Thoracic aorta (tissue), 2 donors: ENCODE measurements at regions not wholly inside any gene's neighbourhood (a gene's known extent, or its start where the extent isn't known, plus 50 kb on each side); places are given as distances from the start of the nearest gene placed in this dataset.
"Not testable (repeated sequence)": the region's sequence is repeated elsewhere in the genome, so short reads cannot be mapped to it uniquely, and the experiment has no call there.

Experiments
- ATAC-seq: fragments of 150-250 bp; one replicate; pipeline ENCODE4 v1.8.0; 2017; ENCODE audit warnings: low read depth; ENCODE audit not compliant: insufficient number of reproducible peaks, low FRiP score
- DNase-seq: peaks from one replicate; pipeline ENCODE4 v3.0.0-alpha.2; 2020; ENCODE audit warnings: low spot score
- H3K27ac ChIP-seq, 2 donors: fragments of 200-600 bp; sonication (generic); 1 replicate in 1 of 2; 2 replicates in 1 of 2; pipeline ENCODE4 v1.5.1; 2016; ENCODE audit warnings: mild to moderate bottlenecking in 2 of 2, moderate library complexity in 2 of 2
- H3K27me3 ChIP-seq: fragments of 200-600 bp; sonication (generic); replicated peaks from 2 replicates; pipeline ENCODE4 v1.6.0; 2016; ENCODE audit warnings: mild to moderate bottlenecking; ENCODE audit not compliant: insufficient read depth
- H3K36me3 ChIP-seq: fragments of 200-600 bp; sonication (generic); one replicate; pipeline ENCODE4 v1.5.1; 2016
- H3K4me1 ChIP-seq, 2 donors: fragments of 200-600 bp; sonication (generic); 1 replicate in 1 of 2; 2 replicates in 1 of 2; pipeline versions ENCODE4 v1.5.1 to v1.6.0; 2016; ENCODE audit warnings: low read depth in 2 of 2, mild to moderate bottlenecking in 1 of 2; ENCODE audit not compliant: control insufficient read depth in 1 of 2
- H3K4me3 ChIP-seq: fragments of 200-600 bp; sonication (generic); 2 replicates; pipeline ENCODE4 v1.5.1; 2016; ENCODE audit warnings: mild to moderate bottlenecking
- H3K9me3 ChIP-seq: fragments of 200-600 bp; sonication (generic); 2 replicates; pipeline ENCODE4 v1.5.1; 2016
- TF ChIP-seq, protein P1 (sequence below): fragments of 200-600 bp; sonication (generic); IDR thresholded peaks from one replicate; pipeline ENCODE4 v1.5.1; 2019; ENCODE audit warnings: antibody characterized with exemption

DNA sequence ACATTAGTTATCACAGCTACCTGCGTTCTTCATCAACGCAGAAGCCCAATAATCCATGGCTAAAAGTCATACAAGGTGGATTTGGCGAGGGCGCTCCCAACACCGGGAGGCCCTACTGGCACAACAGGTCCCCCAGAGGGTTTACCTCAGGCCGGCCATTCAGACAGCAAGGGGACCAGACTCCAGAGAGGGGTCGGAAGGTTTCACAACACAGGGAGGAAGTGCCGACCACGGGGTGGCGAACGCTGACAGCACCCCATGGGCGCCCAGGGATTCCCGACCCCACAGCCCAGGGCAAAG is 1515.9 kb upstream of the DEFB115 start:
- Histone ChIP-seq H3K9me3 (no peaks in the 10 kb centered on the region), H3K4me3 (no peak overlapping the region), H3K4me1 (no peaks in the 10 kb centered on the region), H3K36me3 (no peaks in the 10 kb centered on the region), H3K27me3 (no peaks in the 10 kb centered on the region), H3K27ac (no peak overlapping the region)
- DNase-seq, result no peak
- TF ChIP-seq, protein P1, sequence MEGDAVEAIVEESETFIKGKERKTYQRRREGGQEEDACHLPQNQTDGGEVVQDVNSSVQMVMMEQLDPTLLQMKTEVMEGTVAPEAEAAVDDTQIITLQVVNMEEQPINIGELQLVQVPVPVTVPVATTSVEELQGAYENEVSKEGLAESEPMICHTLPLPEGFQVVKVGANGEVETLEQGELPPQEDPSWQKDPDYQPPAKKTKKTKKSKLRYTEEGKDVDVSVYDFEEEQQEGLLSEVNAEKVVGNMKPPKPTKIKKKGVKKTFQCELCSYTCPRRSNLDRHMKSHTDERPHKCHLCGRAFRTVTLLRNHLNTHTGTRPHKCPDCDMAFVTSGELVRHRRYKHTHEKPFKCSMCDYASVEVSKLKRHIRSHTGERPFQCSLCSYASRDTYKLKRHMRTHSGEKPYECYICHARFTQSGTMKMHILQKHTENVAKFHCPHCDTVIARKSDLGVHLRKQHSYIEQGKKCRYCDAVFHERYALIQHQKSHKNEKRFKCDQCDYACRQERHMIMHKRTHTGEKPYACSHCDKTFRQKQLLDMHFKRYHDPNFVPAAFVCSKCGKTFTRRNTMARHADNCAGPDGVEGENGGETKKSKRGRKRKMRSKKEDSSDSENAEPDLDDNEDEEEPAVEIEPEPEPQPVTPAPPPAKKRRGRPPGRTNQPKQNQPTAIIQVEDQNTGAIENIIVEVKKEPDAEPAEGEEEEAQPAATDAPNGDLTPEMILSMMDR, result no peak
- ATAC-seq, result no peak

DNA sequence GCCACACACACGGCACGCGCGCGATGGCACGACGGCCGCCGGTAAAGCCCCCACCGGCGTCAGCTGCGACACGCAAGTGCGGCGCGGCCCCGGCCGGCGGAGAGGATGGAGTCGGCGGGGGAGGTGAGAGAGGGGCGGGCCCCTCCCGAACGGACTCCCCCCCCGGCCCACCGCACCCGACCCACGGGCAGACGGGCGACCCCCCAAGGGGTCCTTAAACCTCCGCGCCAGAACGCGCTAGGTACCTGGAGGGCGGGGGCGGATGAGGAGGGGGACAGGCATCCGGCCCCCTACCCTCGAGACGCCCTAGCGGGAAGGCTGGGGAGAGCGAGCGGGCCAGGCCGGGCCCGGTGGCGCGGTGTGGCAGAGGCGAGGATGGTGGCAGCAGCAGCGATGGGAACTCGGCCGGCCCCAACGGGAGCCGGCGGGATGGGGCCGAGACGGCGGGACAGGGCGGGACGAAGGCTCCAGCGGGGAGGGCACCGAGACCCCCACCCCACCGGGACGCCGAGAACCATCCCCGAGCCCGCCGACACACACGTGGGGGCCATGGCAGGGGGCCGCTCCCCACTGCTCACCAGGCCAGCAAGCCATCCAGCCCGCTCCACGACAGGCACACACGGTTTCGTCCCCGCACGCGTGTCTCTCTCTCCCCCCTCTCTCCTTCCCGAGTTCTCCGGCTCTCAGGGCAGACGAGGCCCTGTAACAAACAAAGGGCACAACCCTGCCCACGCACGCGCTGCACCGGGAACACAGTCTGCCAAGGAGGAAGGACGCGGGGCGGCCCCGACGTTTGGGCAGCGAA is 1515.4 kb upstream of the DEFB115 start:
- Histone ChIP-seq H3K27ac (no peak overlapping the region), H3K27me3 (no peaks in the 10 kb centered on the region), H3K9me3 (no peaks in the 10 kb centered on the region), H3K36me3 (no peaks in the 10 kb centered on the region), H3K4me3 (no peak overlapping the region), H3K4me1 (no peaks in the 10 kb centered on the region)
- no peak for DNase-seq
- peak; percentile 43 for ATAC-seq
- TF ChIP-seq, protein P1, result no peak

DNA sequence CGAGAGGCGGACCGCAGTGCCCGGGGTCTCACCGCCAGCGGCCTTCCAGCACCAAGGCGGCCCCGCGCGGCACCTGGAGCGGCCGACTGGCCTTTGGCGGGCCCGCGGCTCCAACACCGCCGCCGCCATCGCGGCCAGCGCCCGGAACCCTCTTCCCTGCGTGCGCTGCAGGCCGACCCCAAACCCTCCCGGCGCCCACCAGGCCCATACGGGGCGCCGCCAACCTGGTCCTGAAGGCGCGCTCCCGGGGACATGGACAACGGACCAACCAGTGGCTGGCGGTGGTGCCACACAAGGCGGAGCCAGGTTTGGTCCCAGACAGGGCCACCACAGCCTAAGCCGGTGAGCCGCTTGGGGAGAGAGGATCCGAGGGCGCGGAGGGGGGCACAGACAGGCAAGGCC is 1514.8 kb upstream of the DEFB115 start:
- Histone ChIP-seq H3K4me3 (no peak overlapping the region), H3K27me3 (no peaks in the 10 kb centered on the region), H3K4me1 (no peaks in the 10 kb centered on the region), H3K27ac (no peak overlapping the region), H3K9me3 (no peaks in the 10 kb centered on the region), H3K36me3 (no peaks in the 10 kb centered on the region)
- DNase-seq (no peak), ATAC-seq (no peak)
- TF ChIP-seq, protein P1, result no peak

DNA sequence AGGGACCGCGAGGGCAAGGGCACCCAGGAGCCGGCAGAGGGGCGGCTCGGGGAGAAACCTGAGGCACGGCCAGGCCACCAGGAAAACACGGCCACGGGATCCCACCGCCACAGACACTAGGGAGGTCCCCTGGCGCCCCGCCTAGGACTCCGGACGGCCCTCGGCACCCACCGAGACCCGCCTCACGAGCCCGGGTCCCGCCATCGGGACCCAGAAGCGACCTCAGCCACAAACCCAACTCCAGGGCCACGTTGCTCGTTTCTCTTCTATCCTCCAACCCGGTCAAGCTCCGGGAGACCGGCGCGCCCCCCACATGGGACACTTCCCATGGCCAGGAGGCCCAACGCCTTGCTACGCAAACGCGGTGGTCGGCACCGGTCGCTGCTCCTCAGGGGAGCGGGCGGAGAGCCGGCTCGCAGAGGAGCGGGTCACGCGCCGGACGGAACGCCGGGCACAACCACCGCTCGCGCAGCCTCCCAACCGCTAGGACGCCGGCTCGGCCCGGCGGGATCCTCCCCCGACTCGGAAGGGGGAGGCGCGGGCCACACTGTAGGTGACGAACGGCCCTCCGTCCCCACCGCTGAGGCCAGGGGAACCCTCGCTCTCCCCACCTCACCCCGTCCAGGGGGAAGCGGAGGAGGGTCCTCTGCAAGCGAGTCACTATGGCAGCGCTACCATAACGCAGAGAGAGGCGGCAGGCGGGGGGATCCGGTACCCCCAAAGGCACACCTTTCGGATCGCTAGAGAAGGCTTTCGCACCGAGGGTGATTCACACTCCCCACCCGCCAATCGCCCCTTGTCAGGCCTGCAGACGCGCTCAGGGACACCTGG is 1514.1 kb upstream of the DEFB115 start:
- no peak overlapping the region for H3K27ac ChIP-seq
- H3K9me3 ChIP-seq, result no peaks in the 10 kb centered on the region
- no peaks in the 10 kb centered on the region for H3K4me1 ChIP-seq
- ATAC-seq (no peak), DNase-seq (no peak)
- no peaks in the 10 kb centered on the region for H3K36me3 ChIP-seq
- H3K4me3 ChIP-seq, result no peak overlapping the region
- no peaks in the 10 kb centered on the region for H3K27me3 ChIP-seq
- TF ChIP-seq, protein P1, result no peak

DNA sequence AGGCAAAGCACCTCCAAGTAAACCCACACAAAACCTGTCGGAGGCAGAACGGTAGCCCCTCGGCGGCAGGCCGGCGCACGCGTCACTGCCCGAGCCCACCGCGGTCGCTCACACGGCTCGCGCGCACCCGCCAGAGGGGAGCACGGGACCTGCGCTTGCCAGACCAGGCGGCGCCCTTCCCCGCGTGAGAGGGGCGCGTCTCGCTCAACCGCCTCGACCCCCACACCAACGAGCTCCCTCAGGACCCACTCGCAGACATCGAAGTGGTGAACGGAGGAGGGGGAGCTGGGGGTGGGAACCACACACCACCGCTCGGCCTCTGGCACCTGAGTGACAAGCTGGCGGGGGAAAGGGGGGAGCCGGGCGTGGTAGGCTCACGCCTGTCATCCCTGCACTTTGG is 1513.4 kb upstream of the DEFB115 start:
- no peaks in the 10 kb centered on the region for H3K4me1 ChIP-seq
- H3K27ac ChIP-seq, result no peak overlapping the region
- ATAC-seq (no peak), DNase-seq (no peak)
- H3K9me3 ChIP-seq, result no peaks in the 10 kb centered on the region
- no peak overlapping the region for H3K4me3 ChIP-seq
- TF ChIP-seq, protein P1, result no peak
- no peaks in the 10 kb centered on the region for H3K27me3 ChIP-seq
- H3K36me3 ChIP-seq, result no peaks in the 10 kb centered on the region

DNA sequence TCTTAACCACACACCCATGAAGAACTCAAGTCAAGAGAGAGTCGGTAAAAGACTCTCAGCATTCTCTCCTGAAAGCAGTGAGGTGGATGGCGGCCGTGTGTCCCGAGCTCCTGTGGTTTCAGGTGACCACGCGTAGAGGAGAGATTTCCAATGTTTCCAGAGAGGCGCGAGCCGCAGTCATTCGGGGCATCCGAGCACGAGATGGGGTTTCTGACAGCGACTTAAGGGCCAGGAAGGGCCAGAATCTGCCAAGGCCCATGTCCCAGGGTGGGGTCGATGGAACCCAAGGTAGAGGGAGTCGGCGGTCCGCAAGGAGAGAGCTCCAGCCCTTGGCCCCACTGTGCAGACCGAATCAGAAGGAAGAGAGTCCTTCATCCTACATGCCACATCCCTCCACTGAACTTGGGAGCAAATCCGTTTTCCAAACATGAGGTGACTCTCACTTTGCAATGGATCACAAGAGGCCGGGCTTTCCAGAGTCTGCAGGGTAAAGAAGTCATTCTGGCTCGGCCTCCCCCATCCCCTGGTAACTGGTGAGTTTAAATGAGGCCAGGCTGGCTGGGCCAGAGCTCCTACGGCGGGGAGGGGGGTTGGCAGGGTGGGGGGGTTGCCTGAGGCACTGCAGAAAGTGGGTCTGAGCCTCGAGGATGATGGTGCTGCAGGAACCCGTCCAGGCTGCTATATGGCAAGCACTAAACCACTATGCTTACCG is 1511.8 kb upstream of the DEFB115 start:
- ATAC-seq, DNase-seq, H3K36me3 ChIP-seq, H3K9me3 ChIP-seq, H3K4me1 ChIP-seq, H3K27me3 ChIP-seq, H3K4me3 ChIP-seq, H3K27ac ChIP-seq: not testable (repeated sequence)
